ENCODE measurements at regions not wholly inside any gene's neighbourhood (a gene's known extent, or its start where the extent isn't known, plus 50 kb on each side); places are given as distances from the start of the nearest gene placed in this dataset.

GRCh38 chr6:97468981-97469380 is 186.0 kb upstream of the MMS22L start (continued):
- TF ChIP-seq HSF1 (IDR thresholded peaks at IDR 0.05; ENCODE audit: low read depth, low read length) (no peak), ZNF384 (IDR thresholded peaks at IDR 0.05; ENCODE audit: borderline replicate concordance, low read depth, low read length) (no peak), TARDBP (IDR thresholded peaks at IDR 0.05; ENCODE audit: borderline replicate concordance) (no peak), USF2 (IDR thresholded peaks at IDR 0.05; ENCODE audit: borderline replicate concordance, low read depth, low read length) (no peak), NFIC (IDR thresholded peaks at IDR 0.05; ENCODE audit: low read depth, low read length) (no peak), RFX5 (IDR thresholded peaks at IDR 0.05; ENCODE audit: low read depth, low read length) (no peak), MEF2B (IDR thresholded peaks at IDR 0.05; ENCODE audit: partially characterized antibody, poor library complexity, severe bottlenecking) (no peak), CBX3 (IDR thresholded peaks at IDR 0.05; ENCODE audit: borderline replicate concordance, low read depth) (no peak)
- TF ChIP-seq, protein P1, sequence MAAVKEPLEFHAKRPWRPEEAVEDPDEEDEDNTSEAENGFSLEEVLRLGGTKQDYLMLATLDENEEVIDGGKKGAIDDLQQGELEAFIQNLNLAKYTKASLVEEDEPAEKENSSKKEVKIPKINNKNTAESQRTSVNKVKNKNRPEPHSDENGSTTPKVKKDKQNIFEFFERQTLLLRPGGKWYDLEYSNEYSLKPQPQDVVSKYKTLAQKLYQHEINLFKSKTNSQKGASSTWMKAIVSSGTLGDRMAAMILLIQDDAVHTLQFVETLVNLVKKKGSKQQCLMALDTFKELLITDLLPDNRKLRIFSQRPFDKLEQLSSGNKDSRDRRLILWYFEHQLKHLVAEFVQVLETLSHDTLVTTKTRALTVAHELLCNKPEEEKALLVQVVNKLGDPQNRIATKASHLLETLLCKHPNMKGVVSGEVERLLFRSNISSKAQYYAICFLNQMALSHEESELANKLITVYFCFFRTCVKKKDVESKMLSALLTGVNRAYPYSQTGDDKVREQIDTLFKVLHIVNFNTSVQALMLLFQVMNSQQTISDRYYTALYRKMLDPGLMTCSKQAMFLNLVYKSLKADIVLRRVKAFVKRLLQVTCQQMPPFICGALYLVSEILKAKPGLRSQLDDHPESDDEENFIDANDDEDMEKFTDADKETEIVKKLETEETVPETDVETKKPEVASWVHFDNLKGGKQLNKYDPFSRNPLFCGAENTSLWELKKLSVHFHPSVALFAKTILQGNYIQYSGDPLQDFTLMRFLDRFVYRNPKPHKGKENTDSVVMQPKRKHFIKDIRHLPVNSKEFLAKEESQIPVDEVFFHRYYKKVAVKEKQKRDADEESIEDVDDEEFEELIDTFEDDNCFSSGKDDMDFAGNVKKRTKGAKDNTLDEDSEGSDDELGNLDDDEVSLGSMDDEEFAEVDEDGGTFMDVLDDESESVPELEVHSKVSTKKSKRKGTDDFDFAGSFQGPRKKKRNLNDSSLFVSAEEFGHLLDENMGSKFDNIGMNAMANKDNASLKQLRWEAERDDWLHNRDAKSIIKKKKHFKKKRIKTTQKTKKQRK (IDR thresholded peaks at IDR 0.05; ENCODE audit: low read depth, low read length): no peak

Measured in GM12878 (cell line).